GM12873 (cell line): ENCODE measurements at regions not wholly inside any gene's neighbourhood (a gene's known extent, or its start where the extent isn't known, plus 50 kb on each side); places are given as distances from the start of the nearest gene placed in this dataset.

Experiments
- TF ChIP-seq, protein P1 (sequence below): IDR thresholded peaks from 2 replicates; pipeline ENCODE4 v1.5.1; 2012; ENCODE audit warnings: low read depth, mild to moderate bottlenecking, moderate library complexity, low read length, control low read depth; ENCODE audit not compliant: insufficient read depth; ENCODE audit errors: missing control alignments

- TF ChIP-seq, protein P1, sequence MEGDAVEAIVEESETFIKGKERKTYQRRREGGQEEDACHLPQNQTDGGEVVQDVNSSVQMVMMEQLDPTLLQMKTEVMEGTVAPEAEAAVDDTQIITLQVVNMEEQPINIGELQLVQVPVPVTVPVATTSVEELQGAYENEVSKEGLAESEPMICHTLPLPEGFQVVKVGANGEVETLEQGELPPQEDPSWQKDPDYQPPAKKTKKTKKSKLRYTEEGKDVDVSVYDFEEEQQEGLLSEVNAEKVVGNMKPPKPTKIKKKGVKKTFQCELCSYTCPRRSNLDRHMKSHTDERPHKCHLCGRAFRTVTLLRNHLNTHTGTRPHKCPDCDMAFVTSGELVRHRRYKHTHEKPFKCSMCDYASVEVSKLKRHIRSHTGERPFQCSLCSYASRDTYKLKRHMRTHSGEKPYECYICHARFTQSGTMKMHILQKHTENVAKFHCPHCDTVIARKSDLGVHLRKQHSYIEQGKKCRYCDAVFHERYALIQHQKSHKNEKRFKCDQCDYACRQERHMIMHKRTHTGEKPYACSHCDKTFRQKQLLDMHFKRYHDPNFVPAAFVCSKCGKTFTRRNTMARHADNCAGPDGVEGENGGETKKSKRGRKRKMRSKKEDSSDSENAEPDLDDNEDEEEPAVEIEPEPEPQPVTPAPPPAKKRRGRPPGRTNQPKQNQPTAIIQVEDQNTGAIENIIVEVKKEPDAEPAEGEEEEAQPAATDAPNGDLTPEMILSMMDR = no peak
These were observed 53.8 kb downstream of the ADRB2 start for GRCh38 chr5:148880197-148880596.

DNA sequence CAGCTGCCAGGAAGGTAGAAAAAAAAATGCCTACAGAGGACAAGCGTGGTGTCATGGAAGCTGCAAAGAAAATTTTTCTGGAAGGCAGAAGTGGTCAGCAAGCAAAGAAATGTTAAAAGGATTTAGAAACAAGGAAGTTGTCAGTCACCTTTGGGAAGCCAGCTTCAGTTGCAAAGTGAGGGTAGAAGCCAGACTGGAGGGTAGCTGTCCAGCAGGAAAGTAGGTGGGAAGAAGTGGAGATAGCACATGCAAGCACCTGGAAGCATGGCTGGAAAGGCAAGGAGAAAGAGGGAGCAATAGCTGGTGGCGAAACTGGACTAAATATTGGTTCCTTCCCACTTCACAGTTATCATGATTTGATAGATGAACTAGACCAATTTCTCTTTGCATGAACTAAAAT, 54.3 kb downstream of the ADRB2 start:
- TF ChIP-seq, protein P1 = no peak

DNA sequence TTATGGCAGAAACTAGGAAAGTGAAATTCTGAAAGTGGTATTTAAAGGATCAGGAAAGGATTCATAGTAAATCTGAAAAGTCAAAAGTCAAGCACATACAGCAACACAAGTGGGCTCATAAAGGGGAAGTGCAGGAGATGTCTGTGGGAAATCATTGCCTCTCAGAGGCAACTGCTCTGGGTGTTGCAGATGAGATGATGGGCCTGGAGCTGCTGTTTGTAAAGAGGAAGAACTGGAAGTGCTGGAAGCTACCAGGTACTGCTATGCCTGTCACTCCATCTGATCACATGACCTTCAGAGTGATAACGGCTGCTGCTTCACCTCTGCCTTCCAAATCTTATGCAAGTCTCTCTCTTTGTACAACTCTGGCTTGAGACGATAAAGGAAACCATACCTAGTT, 55.9 kb downstream of the ADRB2 start:
- TF ChIP-seq, protein P1 = no peak

DNA sequence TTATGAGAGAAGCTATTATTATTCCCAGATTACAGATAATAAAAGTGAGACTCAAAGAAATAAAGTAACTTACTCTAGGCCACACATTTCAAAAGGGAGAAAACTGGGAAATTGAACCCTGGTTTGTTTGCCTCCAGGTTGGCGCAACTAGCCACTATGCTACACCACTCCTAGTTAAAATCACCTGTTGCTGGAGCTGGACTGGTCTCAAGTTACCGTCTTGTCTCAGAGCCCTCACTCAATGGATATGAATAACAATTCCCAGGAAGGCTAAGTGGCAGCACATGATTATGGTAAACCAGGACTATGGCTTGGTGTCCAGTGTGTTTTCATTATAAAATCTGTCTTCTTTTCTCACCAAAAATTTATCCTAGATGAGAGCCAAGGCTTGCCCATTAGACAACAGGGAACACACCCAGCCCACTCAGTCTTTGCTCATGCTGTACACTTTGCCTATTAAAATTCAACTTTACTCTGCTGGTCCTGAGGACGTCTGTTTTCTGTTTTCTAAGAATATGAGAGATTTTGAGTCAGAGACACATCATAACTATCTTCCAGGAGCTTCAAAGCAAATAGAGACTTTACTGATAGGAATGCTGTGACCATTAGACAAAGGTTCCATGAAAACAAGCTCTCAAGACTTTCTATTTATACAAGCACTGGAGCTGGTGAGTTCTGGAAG, 58.1 kb downstream of the ADRB2 start:
- TF ChIP-seq, protein P1 = no peak

- TF ChIP-seq, protein P1 = no peak
These were observed 60.9 kb downstream of the ADRB2 start for GRCh38 chr5:148887123-148887881.

DNA sequence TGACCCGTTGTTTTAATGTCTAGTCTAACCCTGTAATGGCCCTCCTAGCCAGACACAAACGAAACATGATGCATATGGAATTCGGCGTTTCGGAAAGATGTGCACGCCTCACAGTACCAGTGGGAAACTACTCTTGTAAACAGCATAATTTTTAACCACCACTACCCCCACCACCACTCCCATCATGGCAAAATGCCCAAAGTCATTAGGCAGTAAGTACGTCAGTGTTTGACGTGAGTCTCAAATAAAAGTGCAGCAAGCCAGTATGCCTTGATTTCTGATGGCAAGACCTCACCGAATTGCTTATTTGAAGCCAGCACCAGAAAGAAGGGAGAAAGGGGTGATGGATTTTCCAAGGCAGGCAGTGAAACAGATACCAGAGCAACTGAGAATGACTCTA, 71.4 kb downstream of the ADRB2 start:
- TF ChIP-seq, protein P1 = no peak

GRCh38 chr5:148898413-148899075, 72.1 kb downstream of the ADRB2 start:
- TF ChIP-seq, protein P1 = no peak
